Lower lobe of right lung (tissue), 2 donors: ENCODE measurements at regions not wholly inside any gene's neighbourhood (a gene's known extent, or its start where the extent isn't known, plus 50 kb on each side); places are given as distances from the start of the nearest gene placed in this dataset.

Experiments
- ATAC-seq, 2 donors: fragments of 200-7000 bp; cut with Tn5 transposase; one replicate each; pipeline ENCODE4 v1.9.1; 2020 to 2022; ENCODE audit warnings: mild to moderate bottlenecking in 2 of 2, moderate library complexity in 2 of 2
- DNase-seq: peaks from one replicate; pipeline ENCODE4 v3.0.0-alpha.2; 2020
- H3K27ac ChIP-seq: fragments of 200-600 bp; one replicate; pipeline ENCODE4 v1.8.0; 2022
- H3K27me3 ChIP-seq: fragments of 200-600 bp; one replicate; pipeline ENCODE4 v1.8.0; 2022; ENCODE audit warnings: low read depth
- H3K36me3 ChIP-seq: fragments of 200-600 bp; one replicate; pipeline ENCODE4 v1.8.0; 2022; ENCODE audit warnings: mild to moderate bottlenecking
- H3K4me1 ChIP-seq: fragments of 200-600 bp; one replicate; pipeline ENCODE4 v1.8.0; 2022
- H3K4me3 ChIP-seq: fragments of 200-600 bp; one replicate; pipeline ENCODE4 v1.8.0; 2022; ENCODE audit warnings: mild to moderate bottlenecking
- H3K9me3 ChIP-seq: fragments of 200-600 bp; one replicate; pipeline ENCODE4 v1.8.0; 2022
- intact Hi-C: fragments of 100-400 bp; cut with DNase I; formaldehyde crosslinking; loops from one replicate; pipeline ENCODE4 v1.11.0; 2022
- TF ChIP-seq, protein P1 (sequence below): fragments of 200-600 bp; IDR thresholded peaks from one replicate; pipeline ENCODE4 v1.8.0; 2022; ENCODE audit warnings: antibody characterized with exemption, mild to moderate bottlenecking
- donor health status: DM: no; HTN: yes; CAD: no; lungs with severe emphysema.

DNA sequence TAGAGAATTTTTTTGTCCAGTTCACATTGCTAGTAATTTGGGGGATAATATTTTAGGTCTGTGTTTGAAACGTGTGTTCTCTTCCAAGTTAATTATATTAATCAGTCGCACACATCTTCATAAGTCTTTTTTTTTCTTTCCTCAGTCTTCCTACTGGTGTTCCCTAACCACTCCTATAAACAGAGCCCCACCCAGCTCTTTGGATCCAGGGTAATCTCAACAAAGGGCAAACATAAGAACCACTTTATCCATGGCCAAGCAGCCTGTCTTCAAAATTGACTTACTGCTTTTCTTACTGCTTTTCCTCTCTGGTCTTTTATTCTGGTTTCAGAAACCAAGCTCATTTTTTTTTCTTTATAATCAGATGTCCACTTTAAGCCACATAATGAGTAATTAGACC is 266.8 kb upstream of the NECTIN3 start:
- H3K36me3 ChIP-seq = no peaks in the 10 kb centered on the region
- H3K9me3 ChIP-seq = no peaks in the 10 kb centered on the region
- DNase-seq = no peak
- TF ChIP-seq, protein P1, sequence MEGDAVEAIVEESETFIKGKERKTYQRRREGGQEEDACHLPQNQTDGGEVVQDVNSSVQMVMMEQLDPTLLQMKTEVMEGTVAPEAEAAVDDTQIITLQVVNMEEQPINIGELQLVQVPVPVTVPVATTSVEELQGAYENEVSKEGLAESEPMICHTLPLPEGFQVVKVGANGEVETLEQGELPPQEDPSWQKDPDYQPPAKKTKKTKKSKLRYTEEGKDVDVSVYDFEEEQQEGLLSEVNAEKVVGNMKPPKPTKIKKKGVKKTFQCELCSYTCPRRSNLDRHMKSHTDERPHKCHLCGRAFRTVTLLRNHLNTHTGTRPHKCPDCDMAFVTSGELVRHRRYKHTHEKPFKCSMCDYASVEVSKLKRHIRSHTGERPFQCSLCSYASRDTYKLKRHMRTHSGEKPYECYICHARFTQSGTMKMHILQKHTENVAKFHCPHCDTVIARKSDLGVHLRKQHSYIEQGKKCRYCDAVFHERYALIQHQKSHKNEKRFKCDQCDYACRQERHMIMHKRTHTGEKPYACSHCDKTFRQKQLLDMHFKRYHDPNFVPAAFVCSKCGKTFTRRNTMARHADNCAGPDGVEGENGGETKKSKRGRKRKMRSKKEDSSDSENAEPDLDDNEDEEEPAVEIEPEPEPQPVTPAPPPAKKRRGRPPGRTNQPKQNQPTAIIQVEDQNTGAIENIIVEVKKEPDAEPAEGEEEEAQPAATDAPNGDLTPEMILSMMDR = no peak
- intact Hi-C loops = no loop called here
- no peak for ATAC-seq
- H3K4me3 ChIP-seq = no peak overlapping the region
- no peak overlapping the region for H3K27ac ChIP-seq
- H3K4me1 ChIP-seq = no peaks in the 10 kb centered on the region
- H3K27me3 ChIP-seq = no peaks in the 10 kb centered on the region

DNA sequence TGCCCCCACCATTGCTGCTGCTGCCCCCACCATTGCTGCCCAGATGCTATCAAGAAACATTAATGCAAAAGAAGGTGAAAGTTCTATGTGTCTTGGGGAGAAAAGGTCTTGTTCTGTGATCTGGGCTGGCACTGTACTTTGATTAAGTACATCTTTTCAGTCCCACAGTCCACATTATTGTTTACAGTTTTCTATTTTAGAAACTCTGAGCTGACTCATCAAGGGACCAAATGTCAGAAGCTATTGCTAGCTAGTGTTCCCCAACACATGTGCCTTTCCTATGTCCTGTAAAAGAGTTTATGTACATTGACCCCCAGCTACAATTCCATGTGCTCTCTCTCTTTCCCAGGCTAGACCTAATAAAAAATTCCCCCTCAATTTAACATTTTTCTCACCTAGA is 264.7 kb upstream of the NECTIN3 start:
- TF ChIP-seq, protein P1 = no peak
- ATAC-seq = no peak
- H3K4me1 ChIP-seq = no peaks in the 10 kb centered on the region
- intact Hi-C loops = no loop called here
- H3K9me3 ChIP-seq = no peaks in the 10 kb centered on the region
- no peak overlapping the region for H3K4me3 ChIP-seq
- H3K27me3 ChIP-seq = no peaks in the 10 kb centered on the region
- no peaks in the 10 kb centered on the region for H3K36me3 ChIP-seq
- DNase-seq = no peak
- no peak overlapping the region for H3K27ac ChIP-seq

DNA sequence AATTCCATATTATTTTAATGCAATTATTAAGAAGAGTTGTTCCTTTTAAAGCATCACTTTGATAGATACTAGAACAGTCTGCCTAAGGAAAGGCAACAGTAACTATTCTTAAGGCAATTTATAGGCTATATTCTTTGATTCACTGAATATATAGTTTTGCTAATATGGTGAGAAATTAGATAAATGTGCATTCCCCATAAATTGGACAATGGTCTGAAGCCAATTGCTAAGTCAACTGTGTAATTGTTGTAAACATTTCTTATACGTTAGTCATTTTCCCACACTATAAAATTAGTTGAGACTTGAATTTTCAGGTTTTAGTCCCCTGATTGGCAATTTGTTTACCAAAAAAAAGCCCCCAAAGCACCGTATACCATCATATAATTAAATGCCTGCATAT is 263.0 kb upstream of the NECTIN3 start:
- intact Hi-C loops = no loop called here
- DNase-seq (no peak), ATAC-seq (no peak)
- no peak overlapping the region for H3K4me3 ChIP-seq
- H3K9me3 ChIP-seq = no peaks in the 10 kb centered on the region
- no peak overlapping the region for H3K27ac ChIP-seq
- no peaks in the 10 kb centered on the region for H3K27me3 ChIP-seq
- TF ChIP-seq, protein P1 = no peak
- no peaks in the 10 kb centered on the region for H3K4me1 ChIP-seq
- H3K36me3 ChIP-seq = no peaks in the 10 kb centered on the region

DNA sequence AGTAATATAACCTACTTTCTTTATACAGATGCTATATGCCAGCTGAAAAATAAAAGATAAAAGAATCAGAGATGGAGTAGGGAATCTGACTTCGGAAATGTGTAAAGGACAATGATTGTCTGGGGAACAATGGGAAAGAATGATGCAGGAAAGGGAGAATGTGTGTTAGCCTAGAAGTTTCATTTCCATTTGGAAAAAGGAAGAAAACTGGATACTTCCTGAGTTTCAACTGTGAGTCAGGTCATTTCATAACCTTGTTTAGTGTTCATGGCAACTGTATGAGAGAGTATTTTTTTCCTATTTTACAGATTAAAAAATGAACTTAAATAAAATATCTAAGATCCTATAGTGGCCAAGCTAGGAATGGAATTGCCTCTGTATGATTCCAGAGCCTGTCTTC is 261.3 kb upstream of the NECTIN3 start:
- H3K4me1 ChIP-seq = no peaks in the 10 kb centered on the region
- H3K9me3 ChIP-seq = no peaks in the 10 kb centered on the region
- intact Hi-C loops = no loop called here
- no peak for DNase-seq
- TF ChIP-seq, protein P1 = no peak
- H3K27ac ChIP-seq = no peak overlapping the region
- no peaks in the 10 kb centered on the region for H3K36me3 ChIP-seq
- no peaks in the 10 kb centered on the region for H3K27me3 ChIP-seq
- ATAC-seq = no peak
- no peak overlapping the region for H3K4me3 ChIP-seq

DNA sequence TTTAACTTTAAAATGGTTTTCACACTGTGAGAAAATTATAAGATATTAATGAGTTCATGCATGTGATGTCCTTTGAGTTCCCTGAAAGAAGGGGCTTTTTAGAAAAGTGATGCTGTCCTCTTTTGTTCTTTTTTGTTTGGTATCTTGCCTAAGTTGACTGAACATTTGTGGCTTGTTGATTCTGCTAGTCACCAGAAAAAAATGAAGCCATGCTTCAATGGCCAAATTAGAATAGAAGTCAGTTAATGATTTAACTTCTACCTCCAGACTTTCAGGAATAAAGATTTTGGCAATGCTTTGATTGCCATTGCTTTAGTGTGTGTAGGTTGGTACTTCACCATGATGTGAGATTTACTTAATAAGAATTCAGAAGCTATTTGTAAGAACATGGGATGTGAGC is 260.6 kb upstream of the NECTIN3 start:
- intact Hi-C loops = no loop called here
- Histone ChIP-seq H3K9me3 (no peaks in the 10 kb centered on the region), H3K27me3 (no peaks in the 10 kb centered on the region), H3K36me3 (no peaks in the 10 kb centered on the region), H3K4me1 (no peaks in the 10 kb centered on the region), H3K4me3 (no peak overlapping the region), H3K27ac (no peak overlapping the region)
- TF ChIP-seq, protein P1 = no peak
- no peak for ATAC-seq
- no peak for DNase-seq

DNA sequence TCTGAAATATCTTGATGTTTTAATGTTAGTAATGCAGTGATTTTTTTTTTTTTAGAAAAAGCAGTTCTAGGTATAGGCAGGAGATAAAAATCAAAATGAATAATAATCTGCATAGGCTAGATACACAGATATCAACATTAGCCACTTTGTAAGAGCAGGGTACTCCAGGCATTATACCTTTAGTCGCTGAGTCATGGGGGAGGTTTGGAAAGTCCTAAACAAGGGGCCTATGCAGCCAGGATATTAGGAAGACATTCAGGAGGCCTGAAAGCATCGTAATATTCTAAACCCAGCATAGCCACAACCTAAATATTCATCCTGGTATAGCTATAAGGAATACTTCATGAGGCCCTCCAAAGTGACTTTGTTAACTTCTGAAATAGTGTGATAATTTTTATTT is 258.1 kb upstream of the NECTIN3 start:
- no peak overlapping the region for H3K4me3 ChIP-seq
- DNase-seq = no peak
- no peaks in the 10 kb centered on the region for H3K9me3 ChIP-seq
- H3K27me3 ChIP-seq = no peaks in the 10 kb centered on the region
- ATAC-seq = no peak
- TF ChIP-seq, protein P1 = no peak
- H3K36me3 ChIP-seq = no peaks in the 10 kb centered on the region
- intact Hi-C loops = no loop called here
- no peak overlapping the region for H3K27ac ChIP-seq
- H3K4me1 ChIP-seq = no peaks in the 10 kb centered on the region
